ENCODE measurements at regions not wholly inside any gene's neighbourhood (a gene's known extent, or its start where the extent isn't known, plus 50 kb on each side); places are given as distances from the start of the nearest gene placed in this dataset.
"Not testable (repeated sequence)": the region's sequence is repeated elsewhere in the genome, so short reads cannot be mapped to it uniquely, and the experiment has no call there.

DNA sequence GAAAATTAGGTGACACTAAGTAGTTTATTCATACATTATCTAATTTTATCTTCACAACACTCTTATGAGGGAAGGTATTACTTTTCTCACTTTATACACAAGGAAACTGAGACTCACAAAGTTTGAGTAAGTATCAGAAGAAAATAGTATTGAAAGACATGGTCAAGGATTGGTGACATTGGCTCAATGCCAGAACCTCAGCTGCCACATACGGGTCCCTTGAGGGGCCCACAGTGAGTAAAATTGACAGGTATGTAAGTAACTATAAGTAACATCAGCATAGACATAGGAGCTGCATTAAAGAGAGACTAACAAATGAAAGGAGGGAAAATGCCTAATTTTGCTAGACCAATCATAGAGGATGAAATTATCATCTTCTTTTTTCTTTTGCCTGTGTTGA lies 134.1 kb downstream of the COX18 start:
- DNase-seq: no peak

DNA sequence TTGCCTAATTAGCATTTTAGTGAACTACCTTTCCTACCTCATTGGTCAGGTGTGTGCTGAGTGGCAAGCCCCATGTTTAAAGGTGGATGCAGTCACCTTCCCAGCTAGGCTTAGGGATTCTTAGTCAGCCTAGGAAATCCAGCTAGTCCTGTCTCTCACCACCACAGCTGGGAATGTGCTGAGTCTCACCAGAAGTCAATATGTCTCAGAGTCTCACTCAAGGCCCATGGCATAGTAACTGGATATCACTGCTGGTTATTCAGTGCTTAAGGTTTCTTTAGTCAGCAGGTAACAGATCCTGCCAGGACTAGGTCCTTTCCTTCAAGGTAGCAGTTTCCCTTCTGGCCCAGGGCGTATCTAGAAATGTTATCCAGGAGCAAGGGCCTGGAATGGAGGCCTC lies 136.5 kb downstream of the COX18 start:
- DNase-seq: no peak

- no peak for DNase-seq
Observed at GRCh38 chr4:72931346-72931745, 138.2 kb downstream of the COX18 start.

- not testable (repeated sequence) for DNase-seq
Observed at GRCh38 chr4:72929596-72930274, 139.8 kb downstream of the COX18 start.

DNA sequence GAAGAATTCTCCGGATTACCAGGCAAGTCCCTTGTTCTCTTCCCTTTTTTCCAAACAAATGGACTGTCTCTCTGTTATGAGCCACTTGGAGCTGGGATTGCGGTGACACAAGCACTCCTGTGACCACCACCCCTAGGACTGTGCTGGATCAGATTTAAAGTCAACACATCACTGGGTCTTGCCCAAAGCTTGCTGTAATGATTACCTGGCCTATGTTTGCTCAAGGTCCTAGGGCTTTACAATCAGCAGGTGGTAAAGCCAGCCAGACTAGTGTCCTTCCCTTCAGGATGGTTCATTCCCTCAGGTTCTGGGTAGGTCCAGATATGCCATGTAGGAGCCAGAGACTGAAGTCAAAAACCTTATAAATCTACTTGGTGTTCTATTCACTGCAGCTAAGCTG lies 144.7 kb downstream of the COX18 start:
- no peak for DNase-seq

GRCh38 chr4:72919937-72920336 lies 149.6 kb downstream of the COX18 start:
- DNase-seq: no peak

- DNase-seq: no peak
Observed at GRCh38 chr4:72919464-72919863, 150.1 kb downstream of the COX18 start.

DNA sequence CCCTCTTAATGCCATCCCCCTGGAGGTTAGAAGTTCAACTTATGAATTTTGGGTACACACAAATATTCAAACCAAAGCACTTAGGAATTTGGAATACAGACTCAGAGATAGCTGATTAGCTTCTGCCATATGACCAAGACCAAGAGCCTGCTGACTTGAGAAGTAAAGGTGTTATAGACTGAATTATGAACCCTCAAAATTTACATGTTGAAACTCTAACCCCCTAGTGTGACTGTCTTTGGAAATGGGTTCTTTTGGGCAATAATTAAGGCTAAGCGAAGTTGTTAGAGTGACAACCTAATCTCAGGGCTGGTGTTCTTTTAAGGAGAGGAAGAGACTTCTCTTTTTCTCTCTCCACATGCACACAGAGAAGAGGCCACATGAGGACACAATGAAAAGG lies 151.2 kb downstream of the COX18 start:
- DNase-seq: no peak

DNA sequence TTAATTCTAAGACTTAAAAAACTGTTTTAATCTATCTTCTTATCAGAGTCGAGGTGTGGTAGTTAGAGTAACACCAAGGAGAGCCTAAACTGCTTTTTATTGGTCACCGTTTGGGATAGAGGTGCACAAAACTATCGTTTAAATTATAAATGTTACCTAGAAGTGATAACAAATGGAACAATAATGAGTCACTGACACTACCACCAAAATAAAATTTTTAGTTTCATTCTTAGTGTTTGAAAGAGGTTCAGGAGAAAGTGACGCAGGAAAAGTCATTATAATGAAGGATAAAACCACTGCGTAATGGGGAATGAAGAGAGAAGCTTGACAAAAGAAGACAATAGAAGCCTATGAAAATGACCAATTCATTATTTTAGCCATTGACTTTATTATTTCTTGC lies 158.2 kb downstream of the COX18 start:
- DNase-seq: no peak

GRCh38 chr4:72909461-72909860 lies 160.1 kb downstream of the COX18 start:
- DNase-seq: no peak

- no peak for DNase-seq
Observed at GRCh38 chr4:72902354-72902753, 167.2 kb downstream of the COX18 start.

- DNase-seq: no peak
Observed at GRCh38 chr4:72901553-72901952, 168.0 kb downstream of the COX18 start.

- no peak for DNase-seq
Observed at GRCh38 chr4:72900952-72901351, 168.6 kb downstream of the COX18 start.

DNA sequence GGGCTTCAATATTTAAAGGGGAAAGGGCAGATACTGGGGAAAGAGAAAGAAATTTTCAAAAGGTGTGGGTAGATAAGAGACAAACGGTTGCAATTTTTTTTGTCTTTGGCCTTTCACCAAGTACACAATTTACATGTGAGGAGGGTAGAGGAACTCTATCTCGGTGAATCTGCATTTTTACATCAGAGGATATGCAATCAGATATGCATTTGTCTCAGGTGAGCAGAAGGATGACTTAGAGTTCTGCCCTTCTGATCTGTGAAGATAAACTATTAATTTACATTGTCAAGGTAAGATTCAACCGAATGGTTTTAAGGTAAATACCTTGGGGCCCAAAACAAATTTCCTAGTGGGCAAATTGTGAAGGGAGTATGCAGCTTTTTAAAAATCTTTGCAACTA lies 169.9 kb downstream of the COX18 start:
- no peak for DNase-seq

DNA sequence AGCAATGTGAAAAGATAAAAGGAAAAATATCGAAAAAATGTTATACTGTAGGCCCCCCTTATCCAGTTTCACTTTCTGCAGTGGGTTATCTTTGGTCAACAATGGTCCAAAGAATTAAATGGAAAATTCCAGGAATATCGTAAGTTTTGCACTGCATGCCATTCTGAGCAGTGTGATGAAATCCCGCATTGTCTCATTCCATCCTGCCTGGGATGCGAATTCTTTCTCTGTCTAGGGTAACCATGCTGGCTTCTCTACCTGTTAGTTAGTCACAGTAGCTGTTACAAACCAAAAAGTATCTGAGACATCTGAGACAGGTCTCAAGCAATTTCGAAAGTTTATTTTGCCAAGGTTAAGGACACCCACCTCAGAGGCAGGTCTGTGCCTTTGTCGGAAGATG lies 170.3 kb downstream of the COX18 start:
- no peak for DNase-seq

GRCh38 chr4:72896515-72896914 lies 173.0 kb downstream of the COX18 start:
- DNase-seq: no peak

DNA sequence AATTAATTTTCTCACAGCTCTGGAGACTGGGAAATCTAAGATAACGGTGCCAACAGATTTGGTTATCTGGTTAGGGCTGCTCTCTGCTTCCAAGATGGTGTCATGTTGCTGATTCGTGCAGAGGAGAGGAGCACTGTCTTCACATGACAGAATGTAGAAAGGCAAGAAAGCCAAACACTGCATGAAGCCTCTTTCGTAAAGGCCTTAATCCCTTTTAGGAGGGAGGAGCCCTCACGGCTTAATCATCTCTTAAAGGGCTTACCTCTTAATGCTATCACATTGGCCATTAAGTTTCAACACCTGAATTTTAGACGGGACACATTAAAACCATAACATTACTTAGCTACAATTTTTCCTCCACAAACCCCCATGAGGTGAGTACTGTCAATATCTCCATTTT lies 174.1 kb downstream of the COX18 start:
- no peak for DNase-seq

GRCh38 chr4:72893354-72894066 lies 176.0 kb downstream of the COX18 start:
- no peak for DNase-seq

DNA sequence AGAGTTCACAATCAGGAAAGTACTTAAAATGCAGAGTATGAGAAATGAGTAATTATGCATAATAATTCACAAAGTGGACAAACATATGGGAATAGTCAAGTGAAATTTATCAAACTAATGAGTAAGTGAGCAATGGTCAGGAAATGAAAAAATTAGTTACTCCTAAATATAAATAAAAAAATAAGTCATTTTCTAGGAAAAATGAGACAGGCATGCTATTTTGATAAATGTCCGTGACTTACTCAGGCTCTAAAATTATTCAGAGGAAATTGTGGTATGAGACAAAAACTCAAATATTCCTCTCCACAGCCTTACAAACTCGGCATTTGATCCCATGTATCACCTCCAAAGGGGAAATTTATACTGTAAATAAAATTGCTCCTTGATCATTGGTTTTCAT lies 181.2 kb downstream of the COX18 start:
- DNase-seq: no peak

GRCh38 chr4:72887152-72887551 lies 182.4 kb downstream of the COX18 start:
- DNase-seq: no peak

DNA sequence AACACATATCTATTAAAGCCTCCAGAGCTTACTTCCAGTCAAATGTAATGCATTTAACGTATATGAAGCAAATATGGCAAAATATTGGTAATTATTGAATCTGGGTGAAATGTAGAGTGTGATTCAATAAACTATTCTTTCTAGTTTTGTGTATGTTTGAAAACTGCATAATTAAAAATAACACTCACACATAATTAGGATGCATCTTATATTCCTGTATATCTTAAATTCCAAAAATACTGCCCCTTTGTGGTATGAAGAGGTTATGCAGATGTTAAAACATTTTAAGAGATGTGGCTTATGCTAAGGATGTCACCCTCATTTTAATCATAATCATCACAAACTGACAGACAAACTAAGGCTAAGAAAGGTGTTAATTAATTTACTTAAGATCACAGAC lies 182.9 kb downstream of the COX18 start:
- DNase-seq: peak in 1 of 2 experiments; percentile 20

GRCh38 chr4:72884225-72884624 lies 185.3 kb downstream of the COX18 start:
- DNase-seq: not testable (repeated sequence)

GRCh38 chr4:72876946-72877345 lies 192.6 kb downstream of the COX18 start:
- DNase-seq: no peak

- DNase-seq: no peak
Observed at GRCh38 chr4:72875545-72875944, 194.0 kb downstream of the COX18 start.

GRCh38 chr4:72875138-72875537 lies 194.4 kb downstream of the COX18 start:
- DNase-seq: no peak
